ENCODE measurements at regions not wholly inside any gene's neighbourhood (a gene's known extent, or its start where the extent isn't known, plus 50 kb on each side); places are given as distances from the start of the nearest gene placed in this dataset.

DNA sequence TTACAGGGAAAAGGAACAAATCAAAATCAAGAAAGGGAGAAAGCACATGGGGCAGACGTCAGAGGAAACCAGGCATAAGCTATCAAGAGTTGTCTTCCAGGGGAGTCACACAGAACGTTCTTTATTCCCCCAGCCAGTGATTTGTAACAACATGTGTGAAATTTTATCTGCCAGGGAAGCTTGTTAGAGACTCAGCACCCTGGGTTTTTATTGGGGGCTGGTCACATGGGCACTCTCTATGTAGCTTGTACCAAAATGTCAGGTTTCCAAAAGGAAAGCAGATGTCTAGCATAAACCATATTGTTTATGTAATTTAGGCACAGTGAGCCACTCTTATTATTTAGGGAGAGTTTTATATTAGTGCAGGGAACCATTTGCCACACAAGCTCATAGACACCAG, 440.4 kb upstream of the DCN start:
- Mint-ChIP-seq H3K27me3 (peaks cover 0 to 7% (median 0%) of the 10 kb centered on the region in 5 donors), H3K27ac (no peak overlapping the region), H3K4me1 (peaks cover 0 to 14% (median under 1%) of the 10 kb centered on the region in 7 donors), H3K4me3 (no peak overlapping the region), H3K36me3 (peaks cover 0 to 7% (median 0%) of the 10 kb centered on the region in 5 donors), H3K9me3 (peaks cover 0 to 24% (median 12%) of the 10 kb centered on the region in 11 donors)
- ATAC-seq (no peak), DNase-seq (no peak)
- H3K4me3 ChIP-seq (ENCODE audit: low read length) = no peak overlapping the region
- ChIA-PET CTCF (no interaction called here), POLR2A (no interaction called here)
- no peak overlapping the region for H3K27ac ChIP-seq (ENCODE audit: low read depth, low read length)
- H3K36me3 ChIP-seq (ENCODE audit: control insufficient read depth in 2 of 3, insufficient read depth in 3 of 3, low read length in 3 of 3) = no peaks in the 10 kb centered on the region
- H3K27me3 ChIP-seq (ENCODE audit: control insufficient read depth in 2 of 2, insufficient read depth in 2 of 2, low read length in 2 of 2) = no peaks in the 10 kb centered on the region
- H3K4me1 ChIP-seq (ENCODE audit: control insufficient read depth in 2 of 2, insufficient read depth in 2 of 2, low read length in 2 of 2) = no peaks in the 10 kb centered on the region
- intact Hi-C loops (cut with micrococcal nuclease) = no loop called here
- no peaks in the 10 kb centered on the region for H3K9me3 ChIP-seq (ENCODE audit: control insufficient read depth in 2 of 3, low read length in 3 of 3)

DNA sequence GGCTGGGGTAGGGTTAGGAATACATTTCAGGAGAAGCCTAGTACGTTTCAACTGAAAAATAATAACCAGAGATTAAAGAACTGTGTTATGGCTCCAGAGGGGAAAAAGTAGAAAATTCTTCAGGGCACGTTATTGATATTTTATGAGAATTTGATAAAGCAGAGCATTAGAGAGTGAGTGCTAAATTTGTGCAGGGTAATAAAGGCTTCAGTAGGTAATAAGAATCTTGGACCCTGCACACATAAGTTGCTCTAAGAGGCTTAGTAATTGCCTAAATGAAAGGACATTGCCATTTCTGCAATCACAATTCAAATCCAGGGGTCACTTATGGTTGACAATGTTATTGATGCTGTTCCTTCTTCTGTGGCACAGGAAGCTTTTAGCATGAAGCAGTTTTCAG, 439.4 kb upstream of the DCN start:
- CTCF ChIA-PET = no interaction called here
- Histone ChIP-seq H3K9me3 (ENCODE audit: control insufficient read depth in 2 of 3, low read length in 3 of 3) (no peaks in the 10 kb centered on the region), H3K27me3 (ENCODE audit: control insufficient read depth in 2 of 2, insufficient read depth in 2 of 2, low read length in 2 of 2) (no peaks in the 10 kb centered on the region), H3K4me1 (ENCODE audit: control insufficient read depth in 2 of 2, insufficient read depth in 2 of 2, low read length in 2 of 2) (no peaks in the 10 kb centered on the region), H3K27ac (ENCODE audit: low read depth, low read length) (no peak overlapping the region), H3K4me3 (ENCODE audit: low read length) (no peak overlapping the region), H3K36me3 (ENCODE audit: control insufficient read depth in 2 of 3, insufficient read depth in 3 of 3, low read length in 3 of 3) (no peaks in the 10 kb centered on the region)
- POLR2A ChIA-PET = no interaction called here
- peak overlapping the region in 1 of 9 donors; percentile 22 for H3K27ac Mint-ChIP-seq
- no peak overlapping the region for H3K4me3 Mint-ChIP-seq
- H3K27me3 Mint-ChIP-seq = peaks cover 0 to 9% (median 0%) of the 10 kb centered on the region in 5 donors
- H3K4me1 Mint-ChIP-seq = peaks cover 0 to 14% (median 2%) of the 10 kb centered on the region in 7 donors
- peaks cover 0 to 18% (median 8%) of the 10 kb centered on the region in 11 donors for H3K9me3 Mint-ChIP-seq
- no peak for ATAC-seq
- H3K36me3 Mint-ChIP-seq = peaks cover 0 to 7% (median 0%) of the 10 kb centered on the region in 5 donors
- intact Hi-C loops (cut with micrococcal nuclease) = no loop called here
- DNase-seq = no peak

DNA sequence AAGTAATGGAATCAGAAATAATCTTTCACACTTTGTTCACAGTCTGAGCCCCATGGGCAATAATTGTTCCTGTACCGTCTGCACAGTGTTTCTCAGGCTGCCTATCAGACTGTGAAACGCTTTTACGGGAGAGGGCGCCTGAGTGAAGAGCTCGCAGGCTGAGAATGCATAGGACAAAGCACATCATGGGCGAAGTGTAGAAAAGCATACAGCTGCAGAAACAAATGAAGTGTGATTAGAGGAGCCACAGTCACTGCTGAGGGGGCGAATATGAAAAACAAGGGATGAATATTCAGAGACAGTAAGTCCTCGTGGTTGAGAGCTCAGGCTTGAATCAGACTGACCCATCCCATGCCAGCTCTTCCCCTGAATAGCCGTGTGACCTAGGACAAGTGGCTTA, 438.4 kb upstream of the DCN start:
- intact Hi-C loops (cut with micrococcal nuclease) = no loop called here
- H3K9me3 Mint-ChIP-seq = peaks cover 0 to 8% (median 5%) of the 10 kb centered on the region in 11 donors
- H3K27ac ChIP-seq (ENCODE audit: low read depth, low read length) = no peak overlapping the region
- H3K4me1 Mint-ChIP-seq = peaks cover 0 to 14% (median 2%) of the 10 kb centered on the region in 7 donors
- no peak overlapping the region for H3K4me3 ChIP-seq (ENCODE audit: low read length)
- H3K27ac Mint-ChIP-seq = no peak overlapping the region
- peaks cover 0 to 9% (median 0%) of the 10 kb centered on the region in 5 donors for H3K27me3 Mint-ChIP-seq
- H3K27me3 ChIP-seq (ENCODE audit: control insufficient read depth in 2 of 2, insufficient read depth in 2 of 2, low read length in 2 of 2) = no peaks in the 10 kb centered on the region
- no peak for ATAC-seq
- CTCF ChIA-PET = no interaction called here
- peaks cover 0 to 4% (median 0%) of the 10 kb centered on the region in 5 donors for H3K36me3 Mint-ChIP-seq
- no peak for DNase-seq
- no peaks in the 10 kb centered on the region for H3K9me3 ChIP-seq (ENCODE audit: control insufficient read depth in 2 of 3, low read length in 3 of 3)
- no peaks in the 10 kb centered on the region for H3K4me1 ChIP-seq (ENCODE audit: control insufficient read depth in 2 of 2, insufficient read depth in 2 of 2, low read length in 2 of 2)
- H3K4me3 Mint-ChIP-seq = no peak overlapping the region
- POLR2A ChIA-PET = no interaction called here
- H3K36me3 ChIP-seq (ENCODE audit: control insufficient read depth in 2 of 3, insufficient read depth in 3 of 3, low read length in 3 of 3) = no peaks in the 10 kb centered on the region

DNA sequence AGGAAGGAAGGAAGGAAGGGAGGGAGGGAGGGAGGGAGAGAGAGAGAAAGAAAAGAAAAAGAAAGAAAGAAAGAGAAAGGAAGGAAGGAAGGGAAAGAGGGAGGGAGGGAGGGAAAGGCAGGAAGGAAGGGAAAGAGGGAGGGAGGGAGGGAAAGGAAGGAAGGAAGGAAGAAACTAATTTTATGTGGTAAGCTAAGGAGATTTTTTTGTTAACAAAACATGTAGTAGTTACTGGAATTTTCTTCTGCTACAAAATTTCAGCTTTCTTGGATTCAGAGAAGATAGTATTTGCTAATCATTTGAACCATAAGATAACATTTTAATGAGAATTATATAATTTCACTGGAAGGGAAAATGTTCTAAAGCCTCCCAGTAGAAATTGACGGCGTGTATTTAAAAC, 437.8 kb upstream of the DCN start:
- Histone ChIP-seq H3K4me1 (ENCODE audit: control insufficient read depth in 2 of 2, insufficient read depth in 2 of 2, low read length in 2 of 2) (no peaks in the 10 kb centered on the region), H3K9me3 (ENCODE audit: control insufficient read depth in 2 of 3, low read length in 3 of 3) (no peaks in the 10 kb centered on the region), H3K4me3 (ENCODE audit: low read length) (no peak overlapping the region), H3K27ac (ENCODE audit: low read depth, low read length) (no peak overlapping the region), H3K36me3 (ENCODE audit: control insufficient read depth in 2 of 3, insufficient read depth in 3 of 3, low read length in 3 of 3) (no peaks in the 10 kb centered on the region), H3K27me3 (ENCODE audit: control insufficient read depth in 2 of 2, insufficient read depth in 2 of 2, low read length in 2 of 2) (no peaks in the 10 kb centered on the region)
- DNase-seq (no peak), ATAC-seq (no peak)
- Mint-ChIP-seq H3K9me3 (peaks cover 0 to 6% (median 4%) of the 10 kb centered on the region in 11 donors), H3K27me3 (peaks cover 0 to 9% (median 0%) of the 10 kb centered on the region in 5 donors), H3K27ac (no peak overlapping the region), H3K4me1 (peaks cover 0 to 14% (median 2%) of the 10 kb centered on the region in 7 donors), H3K36me3 (peaks cover 0 to 4% (median 0%) of the 10 kb centered on the region in 5 donors), H3K4me3 (no peak overlapping the region)
- ChIA-PET CTCF (no interaction called here), POLR2A (no interaction called here)
- intact Hi-C loops (cut with micrococcal nuclease) = no loop called here

DNA sequence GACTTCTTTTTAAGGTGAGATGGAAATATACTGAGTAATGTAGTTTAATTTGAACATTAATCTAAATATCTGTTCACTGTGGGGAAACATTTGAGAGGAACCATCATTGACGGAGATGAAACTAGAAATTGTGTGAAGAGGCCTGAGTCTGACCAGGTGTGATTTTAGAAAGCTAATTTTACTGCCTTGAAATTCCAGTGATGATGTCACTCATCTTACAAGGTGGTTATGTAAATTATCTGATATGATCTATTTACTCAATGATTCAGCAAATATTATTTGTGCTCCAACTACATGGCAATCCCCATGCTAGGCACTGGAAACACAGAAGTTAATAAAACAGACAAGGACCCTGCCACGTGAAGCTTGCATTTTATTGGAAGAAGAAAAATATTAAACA, 435.7 kb upstream of the DCN start:
- H3K9me3 Mint-ChIP-seq = peaks cover 0 to 5% (median 0%) of the 10 kb centered on the region in 11 donors
- CTCF ChIA-PET = interaction anchor here (0.7 kb wide), 1 partner anchor 223 kb away, joined by 3 read pairs; no protein-coding TSS in a partner anchor
- no peak overlapping the region for H3K4me3 Mint-ChIP-seq
- ATAC-seq = no peak
- no peaks in the 10 kb centered on the region for H3K36me3 ChIP-seq (ENCODE audit: control insufficient read depth in 2 of 3, insufficient read depth in 3 of 3, low read length in 3 of 3)
- intact Hi-C loops (cut with micrococcal nuclease) = no loop called here
- no peak overlapping the region for H3K4me3 ChIP-seq (ENCODE audit: low read length)
- no peak overlapping the region for H3K27ac ChIP-seq (ENCODE audit: low read depth, low read length)
- DNase-seq = no peak
- H3K27me3 ChIP-seq (ENCODE audit: control insufficient read depth in 2 of 2, insufficient read depth in 2 of 2, low read length in 2 of 2) = no peaks in the 10 kb centered on the region
- POLR2A ChIA-PET = interaction anchor here (0.6 kb wide), 1 partner anchor 523 kb away, joined by 7 read pairs; no protein-coding TSS in a partner anchor
- no peaks in the 10 kb centered on the region for H3K4me1 ChIP-seq (ENCODE audit: control insufficient read depth in 2 of 2, insufficient read depth in 2 of 2, low read length in 2 of 2)
- no peaks in the 10 kb centered on the region for H3K36me3 Mint-ChIP-seq
- no peak overlapping the region for H3K27ac Mint-ChIP-seq
- peaks cover 0 to 14% (median 2%) of the 10 kb centered on the region in 7 donors for H3K4me1 Mint-ChIP-seq
- no peaks in the 10 kb centered on the region for H3K9me3 ChIP-seq (ENCODE audit: control insufficient read depth in 2 of 3, low read length in 3 of 3)
- H3K27me3 Mint-ChIP-seq = peaks cover 0 to 9% (median 0%) of the 10 kb centered on the region in 5 donors

DNA sequence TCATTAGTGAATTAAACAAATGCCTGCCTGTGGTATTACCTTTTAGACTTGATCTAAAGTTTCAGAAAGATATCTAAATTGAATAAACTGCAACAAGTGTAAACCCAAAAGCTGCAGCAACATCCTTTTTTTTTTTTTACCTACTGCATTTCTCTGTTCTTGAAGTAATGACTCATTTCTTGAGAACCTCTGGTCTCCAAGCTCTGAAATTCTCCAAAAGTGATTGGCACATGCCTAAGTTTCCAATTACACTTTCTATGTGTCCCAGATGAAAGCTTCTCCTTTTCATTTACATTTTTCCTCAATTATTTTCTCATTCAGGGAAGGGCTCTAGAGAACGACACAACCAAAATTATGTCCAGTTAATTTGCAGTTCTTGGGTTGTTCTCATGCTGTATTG, 435.2 kb upstream of the DCN start:
- Histone ChIP-seq H3K36me3 (ENCODE audit: control insufficient read depth in 2 of 3, insufficient read depth in 3 of 3, low read length in 3 of 3) (no peaks in the 10 kb centered on the region), H3K27ac (ENCODE audit: low read depth, low read length) (no peak overlapping the region), H3K27me3 (ENCODE audit: control insufficient read depth in 2 of 2, insufficient read depth in 2 of 2, low read length in 2 of 2) (no peaks in the 10 kb centered on the region), H3K4me3 (ENCODE audit: low read length) (no peak overlapping the region), H3K9me3 (ENCODE audit: control insufficient read depth in 2 of 3, low read length in 3 of 3) (no peaks in the 10 kb centered on the region), H3K4me1 (ENCODE audit: control insufficient read depth in 2 of 2, insufficient read depth in 2 of 2, low read length in 2 of 2) (no peaks in the 10 kb centered on the region)
- POLR2A ChIA-PET = interaction anchor here (0.6 kb wide), 1 partner anchor 524 kb away, joined by 7 read pairs; no protein-coding TSS in a partner anchor
- Mint-ChIP-seq H3K36me3 (no peaks in the 10 kb centered on the region), H3K4me3 (no peak overlapping the region), H3K27ac (no peak overlapping the region), H3K4me1 (peaks cover 0 to 14% (median 2%) of the 10 kb centered on the region in 7 donors), H3K9me3 (peaks cover 0 to 5% (median 0%) of the 10 kb centered on the region in 11 donors), H3K27me3 (peaks cover 0 to 9% (median 0%) of the 10 kb centered on the region in 5 donors)
- intact Hi-C loops (cut with micrococcal nuclease) = no loop called here
- DNase-seq (no peak), ATAC-seq (no peak)
- CTCF ChIA-PET = interaction anchor here (0.7 kb wide), 1 partner anchor 224 kb away, joined by 3 read pairs; no protein-coding TSS in a partner anchor

DNA sequence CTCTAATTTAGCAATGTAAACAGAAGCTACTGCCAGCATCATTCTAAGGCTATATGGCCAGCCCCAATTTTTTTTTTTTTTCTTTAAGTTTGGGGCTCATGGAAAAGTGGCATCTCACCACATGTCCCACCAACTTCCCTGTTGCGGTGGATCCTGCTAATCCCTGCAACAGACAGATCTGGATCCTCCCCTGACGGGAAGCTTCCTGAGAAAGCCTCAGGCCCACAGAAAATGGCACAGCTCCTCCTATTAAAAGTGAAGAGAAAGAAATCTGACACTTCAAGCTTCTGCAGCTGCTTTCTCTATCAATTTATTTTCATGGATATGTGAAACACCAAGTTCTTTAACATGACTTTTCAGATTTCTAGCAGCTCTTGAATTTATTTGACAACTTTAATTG, 433.8 kb upstream of the DCN start:
- Mint-ChIP-seq H3K27ac (no peak overlapping the region), H3K4me1 (peaks cover 0 to 8% (median 2%) of the 10 kb centered on the region in 7 donors), H3K4me3 (no peak overlapping the region), H3K9me3 (peaks cover 0 to 5% (median 0%) of the 10 kb centered on the region in 11 donors), H3K27me3 (peaks cover 0 to 9% (median 0%) of the 10 kb centered on the region in 5 donors), H3K36me3 (no peaks in the 10 kb centered on the region)
- intact Hi-C loops (cut with micrococcal nuclease) = no loop called here
- H3K4me1 ChIP-seq (ENCODE audit: control insufficient read depth in 2 of 2, insufficient read depth in 2 of 2, low read length in 2 of 2) = no peaks in the 10 kb centered on the region
- DNase-seq (no peak), ATAC-seq (no peak)
- H3K4me3 ChIP-seq (ENCODE audit: low read length) = no peak overlapping the region
- ChIA-PET CTCF (interaction anchor here (0.6 to 1.2 kb wide), 2 partner anchors 10 to 193 kb away, joined by 3 to 4 read pairs; no protein-coding TSS in a partner anchor), POLR2A (interaction anchor here (0.6 to 1.0 kb wide), 3 partner anchors 8 to 242 kb away, joined by 3 to 6 read pairs (median 3); no protein-coding TSS in a partner anchor)
- H3K27ac ChIP-seq (ENCODE audit: low read depth, low read length) = no peak overlapping the region
- no peaks in the 10 kb centered on the region for H3K27me3 ChIP-seq (ENCODE audit: control insufficient read depth in 2 of 2, insufficient read depth in 2 of 2, low read length in 2 of 2)
- no peaks in the 10 kb centered on the region for H3K9me3 ChIP-seq (ENCODE audit: control insufficient read depth in 2 of 3, low read length in 3 of 3)
- no peaks in the 10 kb centered on the region for H3K36me3 ChIP-seq (ENCODE audit: control insufficient read depth in 2 of 3, insufficient read depth in 3 of 3, low read length in 3 of 3)
